ENCODE measurements at regions not wholly inside any gene's neighbourhood (a gene's known extent, or its start where the extent isn't known, plus 50 kb on each side); places are given as distances from the start of the nearest gene placed in this dataset.

DNA sequence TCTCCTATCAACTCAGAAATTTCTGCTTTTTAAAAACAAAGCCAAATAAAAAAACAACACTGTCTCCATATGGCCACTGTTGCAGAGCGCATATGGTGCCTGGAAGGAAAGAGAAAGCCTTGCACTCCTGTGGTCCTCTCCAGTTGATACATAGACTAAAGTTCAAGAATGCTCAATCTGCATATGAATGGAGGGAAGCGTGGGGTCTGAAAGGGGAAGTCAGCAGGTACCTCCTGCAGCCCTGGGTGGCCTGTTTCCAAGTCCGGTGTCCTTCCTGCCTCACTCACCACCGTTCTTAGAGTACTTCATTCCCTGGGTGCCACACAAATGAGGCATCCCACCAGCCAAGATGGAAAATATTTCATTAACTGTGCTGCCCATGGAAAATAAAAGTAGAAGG lies 138.3 kb upstream of the PALS2 start:
- Histone ChIP-seq H3K9ac (no peak overlapping the region), H3K27ac (ENCODE audit: low read depth in 2 of 2, low read length in 1 of 2) (no peak overlapping the region), H4K20me1 (ENCODE audit: insufficient read depth) (no peaks in the 10 kb centered on the region), H3K4me2 (no peak overlapping the region), H3F3A (replicated peaks; ENCODE audit: insufficient read depth) (no peaks in the 10 kb centered on the region), H3K36me3 (replicated peaks in 1 of 2; ENCODE audit: control insufficient read depth in 1 of 2, insufficient read depth in 2 of 2, low read length in 1 of 2) (no peaks in the 10 kb centered on the region), H3K4me3 (ENCODE audit: low read depth in 2 of 2, low read length in 1 of 2) (no peak overlapping the region), H3K4me1 (ENCODE audit: control insufficient read depth in 1 of 2, insufficient read depth in 2 of 2, low read depth in 1 of 2, low read length in 1 of 2) (no peaks in the 10 kb centered on the region), H3K9me2 (no peaks in the 10 kb centered on the region), H2AFZ (ENCODE audit: low read depth) (no peak overlapping the region), H3K79me2 (ENCODE audit: insufficient read depth) (no peaks in the 10 kb centered on the region), H3K9me3 (no peaks in the 10 kb centered on the region), H3K27me3 (ENCODE audit: insufficient read depth) (peaks cover 5% of the 10 kb centered on the region; the same call in 1 of the 2 replicates)
- DNase-seq = no peak
- TF ChIP-seq RAD21 (IDR thresholded peaks at IDR 0.05; ENCODE audit: low read length) (no peak), EZH2phosphoT487 (IDR thresholded peaks at IDR 0.05; ENCODE audit: borderline replicate concordance, low read depth) (no peak), JUND (IDR thresholded peaks at IDR 0.05) (no peak), FOXJ3 (CRISPR knock-in tag; IDR thresholded peaks at IDR 0.05) (no peak), MAX (IDR thresholded peaks at IDR 0.05; ENCODE audit: low read depth) (no peak), CHD2 (IDR thresholded peaks at IDR 0.05; ENCODE audit: low read length, partially characterized antibody) (no peak), SIN3A (IDR thresholded peaks at IDR 0.05; ENCODE audit: borderline replicate concordance, low read depth, low read length) (no peak), GATA2 (CRISPR knock-in tag; IDR thresholded peaks at IDR 0.05) (no peak), YY1 (IDR thresholded peaks at IDR 0.05; ENCODE audit: low read depth) (no peak), FOSL2 (IDR thresholded peaks at IDR 0.05; ENCODE audit: borderline replicate concordance, low read depth) (no peak), TCF12 (IDR thresholded peaks at IDR 0.05) (no peak), EP300 (IDR thresholded peaks at IDR 0.05; ENCODE audit: borderline replicate concordance in 1 of 2, low read depth in 1 of 2, low read length in 1 of 2) (no peak)
- TF ChIP-seq, protein P1, sequence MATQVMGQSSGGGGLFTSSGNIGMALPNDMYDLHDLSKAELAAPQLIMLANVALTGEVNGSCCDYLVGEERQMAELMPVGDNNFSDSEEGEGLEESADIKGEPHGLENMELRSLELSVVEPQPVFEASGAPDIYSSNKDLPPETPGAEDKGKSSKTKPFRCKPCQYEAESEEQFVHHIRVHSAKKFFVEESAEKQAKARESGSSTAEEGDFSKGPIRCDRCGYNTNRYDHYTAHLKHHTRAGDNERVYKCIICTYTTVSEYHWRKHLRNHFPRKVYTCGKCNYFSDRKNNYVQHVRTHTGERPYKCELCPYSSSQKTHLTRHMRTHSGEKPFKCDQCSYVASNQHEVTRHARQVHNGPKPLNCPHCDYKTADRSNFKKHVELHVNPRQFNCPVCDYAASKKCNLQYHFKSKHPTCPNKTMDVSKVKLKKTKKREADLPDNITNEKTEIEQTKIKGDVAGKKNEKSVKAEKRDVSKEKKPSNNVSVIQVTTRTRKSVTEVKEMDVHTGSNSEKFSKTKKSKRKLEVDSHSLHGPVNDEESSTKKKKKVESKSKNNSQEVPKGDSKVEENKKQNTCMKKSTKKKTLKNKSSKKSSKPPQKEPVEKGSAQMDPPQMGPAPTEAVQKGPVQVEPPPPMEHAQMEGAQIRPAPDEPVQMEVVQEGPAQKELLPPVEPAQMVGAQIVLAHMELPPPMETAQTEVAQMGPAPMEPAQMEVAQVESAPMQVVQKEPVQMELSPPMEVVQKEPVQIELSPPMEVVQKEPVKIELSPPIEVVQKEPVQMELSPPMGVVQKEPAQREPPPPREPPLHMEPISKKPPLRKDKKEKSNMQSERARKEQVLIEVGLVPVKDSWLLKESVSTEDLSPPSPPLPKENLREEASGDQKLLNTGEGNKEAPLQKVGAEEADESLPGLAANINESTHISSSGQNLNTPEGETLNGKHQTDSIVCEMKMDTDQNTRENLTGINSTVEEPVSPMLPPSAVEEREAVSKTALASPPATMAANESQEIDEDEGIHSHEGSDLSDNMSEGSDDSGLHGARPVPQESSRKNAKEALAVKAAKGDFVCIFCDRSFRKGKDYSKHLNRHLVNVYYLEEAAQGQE (IDR thresholded peaks at IDR 0.05; ENCODE audit: low read depth, low read length) = no peak
- ChIA-PET CTCF (no interaction called here), POLR2A (no interaction called here)
- WGBS (ENCODE audit: low lambda C conversion rate) = 50% methylated on average over 4 of the region's 4 CpGs

GRCh38 chr7:24436131-24436920 lies 136.9 kb upstream of the PALS2 start:
- Histone ChIP-seq H3K9ac (no peak overlapping the region), H3K27ac (ENCODE audit: low read depth in 2 of 2, low read length in 1 of 2) (no peak overlapping the region), H3K79me2 (ENCODE audit: insufficient read depth) (no peaks in the 10 kb centered on the region), H3K9me2 (no peaks in the 10 kb centered on the region), H2AFZ (ENCODE audit: low read depth) (no peak overlapping the region), H4K20me1 (ENCODE audit: insufficient read depth) (no peaks in the 10 kb centered on the region), H3K4me2 (no peak overlapping the region), H3K36me3 (replicated peaks in 1 of 2; ENCODE audit: control insufficient read depth in 1 of 2, insufficient read depth in 2 of 2, low read length in 1 of 2) (no peaks in the 10 kb centered on the region), H3K4me1 (ENCODE audit: control insufficient read depth in 1 of 2, insufficient read depth in 2 of 2, low read depth in 1 of 2, low read length in 1 of 2) (no peaks in the 10 kb centered on the region), H3K27me3 (ENCODE audit: insufficient read depth) (peaks cover 5% of the 10 kb centered on the region; the same call in 1 of the 2 replicates), H3K9me3 (no peaks in the 10 kb centered on the region), H3F3A (replicated peaks; ENCODE audit: insufficient read depth) (no peaks in the 10 kb centered on the region), H3K4me3 (ENCODE audit: low read depth in 2 of 2, low read length in 1 of 2) (no peak overlapping the region)
- no peak for DNase-seq
- CTCF ChIA-PET = interaction anchor here (0.6 to 1.3 kb wide), 2 partner anchors 24 to 65 kb away, joined by 3 read pairs; no protein-coding TSS in a partner anchor
- 47% methylated on average over 2 of the region's 2 CpGs for WGBS (ENCODE audit: low lambda C conversion rate)
- TF ChIP-seq NFIC (IDR thresholded peaks at IDR 0.05; ENCODE audit: borderline replicate concordance) = no peak
- TF ChIP-seq SIN3A (IDR thresholded peaks at IDR 0.05; ENCODE audit: borderline replicate concordance, low read depth, low read length) = no peak
- POLR2A ChIA-PET = no interaction called here

All from SK-N-SH (cell line).